Brain microvascular endothelial cell (primary cell): ENCODE measurements at regions not wholly inside any gene's neighbourhood (a gene's known extent, or its start where the extent isn't known, plus 50 kb on each side); places are given as distances from the start of the nearest gene placed in this dataset.

Experiments used
- DNase-seq: peaks from one replicate; pipeline ENCODE4 v3.0.0-alpha.2; 2020
- H3K27ac ChIP-seq: fragments of 250-450 bp; sonication (Bioruptor Pico); 2 replicates; pipeline ENCODE4 v1.5.1; 2020; ENCODE audit warnings: mild to moderate bottlenecking, moderate library complexity
- H3K27me3 ChIP-seq: fragments of 250-450 bp; sonication (Bioruptor Pico); replicated peaks from 2 replicates; pipeline ENCODE4 v1.5.1; 2020; ENCODE audit warnings: mild to moderate bottlenecking
- H3K36me3 ChIP-seq: fragments of 250-450 bp; sonication (Bioruptor Pico); replicated peaks from 2 replicates; pipeline ENCODE4 v1.5.1; 2020; ENCODE audit warnings: mild to moderate bottlenecking
- H3K4me3 ChIP-seq: 2 replicates; pipeline ENCODE4 v1.5.1; 2011; ENCODE audit warnings: low read depth, mild to moderate bottlenecking, control low read depth, low read length, moderate library complexity
- CTCF ChIP-seq: IDR thresholded peaks from 2 replicates; pipeline ENCODE4 v1.5.1; 2011; ENCODE audit warnings: low read depth, mild to moderate bottlenecking, moderate library complexity, low read length, control low read depth, inconsistent platforms; ENCODE audit errors: missing control alignments
- in situ Hi-C: cut with HindIII; loops from 2 replicates; pipeline ENCODE4 v1.10.0; 2017; ENCODE audit warnings: low sequenced_read_pairs, low pct_ligation_motif_present

- DNase-seq, result no peak
- Histone ChIP-seq H3K36me3 (no peaks in the 10 kb centered on the region), H3K4me3 (no peak overlapping the region), H3K27me3 (no peaks in the 10 kb centered on the region), H3K27ac (no peak overlapping the region)
- TF ChIP-seq CTCF, result no peak
- in situ Hi-C loops, result no loop called here
Measured at GRCh38 chr3:31230425-31231223, 302.1 kb upstream of the STT3B start.

- DNase-seq, result no peak
- H3K27me3 ChIP-seq, result no peaks in the 10 kb centered on the region
- H3K27ac ChIP-seq, result no peak overlapping the region
- H3K36me3 ChIP-seq, result no peaks in the 10 kb centered on the region
- in situ Hi-C loops, result no loop called here
- no peak overlapping the region for H3K4me3 ChIP-seq
- TF ChIP-seq CTCF, result no peak
Measured at GRCh38 chr3:31232055-31233025, 300.4 kb upstream of the STT3B start.

GRCh38 chr3:31234145-31234544 lies 298.6 kb upstream of the STT3B start:
- in situ Hi-C loops, result no loop called here
- Histone ChIP-seq H3K4me3 (no peak overlapping the region), H3K27me3 (no peaks in the 10 kb centered on the region), H3K36me3 (no peaks in the 10 kb centered on the region), H3K27ac (no peak overlapping the region)
- no peak for TF ChIP-seq CTCF
- DNase-seq, result no peak

- in situ Hi-C loops, result no loop called here
- Histone ChIP-seq H3K4me3 (no peak overlapping the region), H3K27me3 (no peaks in the 10 kb centered on the region), H3K27ac (no peak overlapping the region), H3K36me3 (no peaks in the 10 kb centered on the region)
- DNase-seq, result no peak
- TF ChIP-seq CTCF, result no peak
Measured at GRCh38 chr3:31235062-31235700, 297.5 kb upstream of the STT3B start.

- no peak for DNase-seq
- H3K4me3 ChIP-seq, result no peak overlapping the region
- in situ Hi-C loops, result no loop called here
- H3K36me3 ChIP-seq, result no peaks in the 10 kb centered on the region
- no peak overlapping the region for H3K27ac ChIP-seq
- TF ChIP-seq CTCF, result no peak
- no peaks in the 10 kb centered on the region for H3K27me3 ChIP-seq
Measured at GRCh38 chr3:31237887-31238286, 294.8 kb upstream of the STT3B start.
